ENCODE measurements at regions not wholly inside any gene's neighbourhood (a gene's known extent, or its start where the extent isn't known, plus 50 kb on each side); places are given as distances from the start of the nearest gene placed in this dataset.
A peak's percentile ranks its signal among the peaks of the same experiment; 100 is the strongest.
"Not testable (repeated sequence)": the region's sequence is repeated elsewhere in the genome, so short reads cannot be mapped to it uniquely, and the experiment has no call there.

- H3K9ac ChIP-seq (ENCODE audit: low read length): not testable (repeated sequence)
- H3K4me3 ChIP-seq (ENCODE audit: low read depth, low read length): peak overlapping the region; percentile 37; the same call in 1 of the 2 replicates
Measured at GRCh38 chr6:4334158-4334740, 198.9 kb upstream of the ECI2 start.

GRCh38 chr6:4327841-4328240 lies 192.5 kb upstream of the ECI2 start:
- H3K9me3 ChIP-seq (ENCODE audit: control insufficient read depth, insufficient read depth, low read depth, low read length): no peaks in the 10 kb centered on the region
- no peak overlapping the region for H3K27ac ChIP-seq (ENCODE audit: low read depth, low read length)
- no peaks in the 10 kb centered on the region for H3K36me3 ChIP-seq (ENCODE audit: control insufficient read depth, insufficient read depth, low read length)
- no peak overlapping the region for H3K4me3 ChIP-seq (ENCODE audit: low read depth, low read length)
- H3K9ac ChIP-seq (ENCODE audit: low read length): no peak overlapping the region
- no peaks in the 10 kb centered on the region for H3K27me3 ChIP-seq (ENCODE audit: control insufficient read depth, insufficient read depth, low read length)
- peaks cover 7% of the 10 kb centered on the region for H3K4me1 ChIP-seq (ENCODE audit: control insufficient read depth, insufficient read depth, low read length)

More at GRCh38 chr6:4334158-4334740, 198.9 kb upstream of the ECI2 start:
- not testable (repeated sequence) for H3K27me3 ChIP-seq (ENCODE audit: control insufficient read depth, insufficient read depth, low read length); H3K4me1 ChIP-seq (ENCODE audit: control insufficient read depth, insufficient read depth, low read length); H3K9me3 ChIP-seq (ENCODE audit: control insufficient read depth, insufficient read depth, low read depth, low read length); H3K36me3 ChIP-seq (ENCODE audit: control insufficient read depth, insufficient read depth, low read length); H3K27ac ChIP-seq (ENCODE audit: low read depth, low read length)

- H3K27ac ChIP-seq (ENCODE audit: low read depth, low read length): no peak overlapping the region
- no peaks in the 10 kb centered on the region for H3K9me3 ChIP-seq (ENCODE audit: control insufficient read depth, insufficient read depth, low read depth, low read length)
- H3K4me1 ChIP-seq (ENCODE audit: control insufficient read depth, insufficient read depth, low read length): peaks cover 24% of the 10 kb centered on the region
- no peak overlapping the region for H3K9ac ChIP-seq (ENCODE audit: low read length)
- H3K36me3 ChIP-seq (ENCODE audit: control insufficient read depth, insufficient read depth, low read length): no peaks in the 10 kb centered on the region
- H3K27me3 ChIP-seq (ENCODE audit: control insufficient read depth, insufficient read depth, low read length): no peaks in the 10 kb centered on the region
- no peak overlapping the region for H3K4me3 ChIP-seq (ENCODE audit: low read depth, low read length)
Measured at GRCh38 chr6:4324746-4325145, 189.4 kb upstream of the ECI2 start.

GRCh38 chr6:4323322-4323721 lies 187.9 kb upstream of the ECI2 start:
- H3K4me1 ChIP-seq (ENCODE audit: control insufficient read depth, insufficient read depth, low read length): peaks cover 24% of the 10 kb centered on the region
- no peak overlapping the region for H3K9ac ChIP-seq (ENCODE audit: low read length)
- no peaks in the 10 kb centered on the region for H3K9me3 ChIP-seq (ENCODE audit: control insufficient read depth, insufficient read depth, low read depth, low read length)
- H3K27me3 ChIP-seq (ENCODE audit: control insufficient read depth, insufficient read depth, low read length): no peaks in the 10 kb centered on the region
- H3K27ac ChIP-seq (ENCODE audit: low read depth, low read length): no peak overlapping the region
- H3K4me3 ChIP-seq (ENCODE audit: low read depth, low read length): no peak overlapping the region
- H3K36me3 ChIP-seq (ENCODE audit: control insufficient read depth, insufficient read depth, low read length): no peaks in the 10 kb centered on the region

- no peak overlapping the region for H3K27ac ChIP-seq (ENCODE audit: low read depth, low read length)
- H3K9ac ChIP-seq (ENCODE audit: low read length): no peak overlapping the region
- no peak overlapping the region for H3K4me3 ChIP-seq (ENCODE audit: low read depth, low read length)
- no peaks in the 10 kb centered on the region for H3K36me3 ChIP-seq (ENCODE audit: control insufficient read depth, insufficient read depth, low read length)
- H3K9me3 ChIP-seq (ENCODE audit: control insufficient read depth, insufficient read depth, low read depth, low read length): no peaks in the 10 kb centered on the region
- peaks cover 24% of the 10 kb centered on the region for H3K4me1 ChIP-seq (ENCODE audit: control insufficient read depth, insufficient read depth, low read length)
- no peaks in the 10 kb centered on the region for H3K27me3 ChIP-seq (ENCODE audit: control insufficient read depth, insufficient read depth, low read length)
Measured at GRCh38 chr6:4322846-4323309, 187.5 kb upstream of the ECI2 start.

GRCh38 chr6:4322134-4322845 lies 186.9 kb upstream of the ECI2 start:
- H3K4me1 ChIP-seq (ENCODE audit: control insufficient read depth, insufficient read depth, low read length): peaks cover 25% of the 10 kb centered on the region
- no peaks in the 10 kb centered on the region for H3K27me3 ChIP-seq (ENCODE audit: control insufficient read depth, insufficient read depth, low read length)
- H3K27ac ChIP-seq (ENCODE audit: low read depth, low read length): no peak overlapping the region
- no peaks in the 10 kb centered on the region for H3K36me3 ChIP-seq (ENCODE audit: control insufficient read depth, insufficient read depth, low read length)
- H3K9me3 ChIP-seq (ENCODE audit: control insufficient read depth, insufficient read depth, low read depth, low read length): no peaks in the 10 kb centered on the region
- H3K9ac ChIP-seq (ENCODE audit: low read length): no peak overlapping the region
- H3K4me3 ChIP-seq (ENCODE audit: low read depth, low read length): no peak overlapping the region

GRCh38 chr6:4320860-4321259 lies 185.5 kb upstream of the ECI2 start:
- Histone ChIP-seq H3K27ac (ENCODE audit: low read depth, low read length) (no peak overlapping the region), H3K9ac (ENCODE audit: low read length) (no peak overlapping the region)

GRCh38 chr6:4319981-4320683 lies 184.8 kb upstream of the ECI2 start:
- Histone ChIP-seq H3K4me1 (ENCODE audit: control insufficient read depth, insufficient read depth, low read length) (peaks cover 32% of the 10 kb centered on the region), H3K4me3 (ENCODE audit: low read depth, low read length) (no peak overlapping the region), H3K27ac (ENCODE audit: low read depth, low read length) (no peak overlapping the region), H3K9me3 (ENCODE audit: control insufficient read depth, insufficient read depth, low read depth, low read length) (0 out of 2 replicates have a peak, but pooled peaks cover 2% of the 10 kb centered on the region), H3K36me3 (ENCODE audit: control insufficient read depth, insufficient read depth, low read length) (no peaks in the 10 kb centered on the region), H3K9ac (ENCODE audit: low read length) (no peak overlapping the region), H3K27me3 (ENCODE audit: control insufficient read depth, insufficient read depth, low read length) (no peaks in the 10 kb centered on the region)

More at GRCh38 chr6:4320860-4321259, 185.5 kb upstream of the ECI2 start:
- Histone ChIP-seq H3K4me1 (ENCODE audit: control insufficient read depth, insufficient read depth, low read length) (peaks cover 32% of the 10 kb centered on the region), H3K27me3 (ENCODE audit: control insufficient read depth, insufficient read depth, low read length) (no peaks in the 10 kb centered on the region), H3K36me3 (ENCODE audit: control insufficient read depth, insufficient read depth, low read length) (no peaks in the 10 kb centered on the region), H3K4me3 (ENCODE audit: low read depth, low read length) (no peak overlapping the region), H3K9me3 (ENCODE audit: control insufficient read depth, insufficient read depth, low read depth, low read length) (no peaks in the 10 kb centered on the region)

- 0 out of 2 replicates have a peak, but pooled peaks cover 2% of the 10 kb centered on the region for H3K9me3 ChIP-seq (ENCODE audit: control insufficient read depth, insufficient read depth, low read depth, low read length)
- no peaks in the 10 kb centered on the region for H3K36me3 ChIP-seq (ENCODE audit: control insufficient read depth, insufficient read depth, low read length)
- H3K9ac ChIP-seq (ENCODE audit: low read length): no peak overlapping the region
- H3K4me1 ChIP-seq (ENCODE audit: control insufficient read depth, insufficient read depth, low read length): peaks cover 30% of the 10 kb centered on the region
- H3K27me3 ChIP-seq (ENCODE audit: control insufficient read depth, insufficient read depth, low read length): no peaks in the 10 kb centered on the region
- H3K4me3 ChIP-seq (ENCODE audit: low read depth, low read length): no peak overlapping the region
- H3K27ac ChIP-seq (ENCODE audit: low read depth, low read length): no peak overlapping the region
Measured at GRCh38 chr6:4318321-4318720, 182.9 kb upstream of the ECI2 start.

GRCh38 chr6:4316867-4317400 lies 181.6 kb upstream of the ECI2 start:
- peaks cover 2% of the 10 kb centered on the region; the same call in 1 of the 2 replicates for H3K9me3 ChIP-seq (ENCODE audit: control insufficient read depth, insufficient read depth, low read depth, low read length)
- H3K4me3 ChIP-seq (ENCODE audit: low read depth, low read length): no peak overlapping the region
- no peak overlapping the region for H3K27ac ChIP-seq (ENCODE audit: low read depth, low read length)
- no peak overlapping the region for H3K9ac ChIP-seq (ENCODE audit: low read length)
- H3K36me3 ChIP-seq (ENCODE audit: control insufficient read depth, insufficient read depth, low read length): no peaks in the 10 kb centered on the region
- H3K27me3 ChIP-seq (ENCODE audit: control insufficient read depth, insufficient read depth, low read length): no peaks in the 10 kb centered on the region
- peaks cover 17% of the 10 kb centered on the region for H3K4me1 ChIP-seq (ENCODE audit: control insufficient read depth, insufficient read depth, low read length)

Data from HUES6 (cell line).